ENCODE measurements at regions not wholly inside any gene's neighbourhood (a gene's known extent, or its start where the extent isn't known, plus 50 kb on each side); places are given as distances from the start of the nearest gene placed in this dataset.
A peak's percentile ranks its signal among the peaks of the same experiment; 100 is the strongest.

GRCh38 chr2:11953258-11953657 lies 206.8 kb downstream of the LPIN1 start:
- no peak for FAIRE-seq
- Histone ChIP-seq H3K4me1 (ENCODE audit: control insufficient read depth in 3 of 3, insufficient read depth in 2 of 3, low read depth in 1 of 3, low read length in 2 of 3) (no peaks in the 10 kb centered on the region), H3K27ac (ENCODE audit: low read depth in 1 of 3, low read length in 2 of 3) (no peak overlapping the region), H3K4me3 (ENCODE audit: low read depth in 1 of 3, low read length in 3 of 3) (no peak overlapping the region), H3K27me3 (ENCODE audit: control insufficient read depth in 3 of 3, insufficient read depth in 3 of 3, low read length in 3 of 3) (peaks cover 0 to 4% (median 0%) of the 10 kb centered on the region in 3 donors), H3K36me3 (ENCODE audit: control insufficient read depth in 3 of 3, insufficient read depth in 2 of 3, low read depth in 1 of 3, low read length in 3 of 3) (no peaks in the 10 kb centered on the region), H3K9me3 (ENCODE audit: control insufficient read depth in 2 of 2, insufficient read depth in 1 of 2, low read depth in 1 of 2, low read length in 1 of 2) (no peaks in the 10 kb centered on the region)
- WGBS, 3 donors: 78 to 86% (median 83%) methylated on average over 3 of the region's 3 CpGs
- no peak for DNase-seq

GRCh38 chr2:11955314-11955713 lies 208.9 kb downstream of the LPIN1 start:
- no peaks in the 10 kb centered on the region for H3K36me3 ChIP-seq (ENCODE audit: control insufficient read depth in 3 of 3, insufficient read depth in 2 of 3, low read depth in 1 of 3, low read length in 3 of 3)
- no peaks in the 10 kb centered on the region for H3K9me3 ChIP-seq (ENCODE audit: control insufficient read depth in 2 of 2, insufficient read depth in 1 of 2, low read depth in 1 of 2, low read length in 1 of 2)
- DNase-seq: no peak
- no peak overlapping the region for H3K27ac ChIP-seq (ENCODE audit: low read depth in 1 of 3, low read length in 2 of 3)
- FAIRE-seq: no peak
- no peaks in the 10 kb centered on the region for H3K4me1 ChIP-seq (ENCODE audit: control insufficient read depth in 3 of 3, insufficient read depth in 2 of 3, low read depth in 1 of 3, low read length in 2 of 3)
- H3K27me3 ChIP-seq (ENCODE audit: control insufficient read depth in 3 of 3, insufficient read depth in 3 of 3, low read length in 3 of 3): peaks cover 0 to 4% (median 0%) of the 10 kb centered on the region in 3 donors
- WGBS, 3 donors: 72 to 75% (median 74%) methylated on average over 2 of the region's 2 CpGs
- no peak overlapping the region for H3K4me3 ChIP-seq (ENCODE audit: low read depth in 1 of 3, low read length in 3 of 3)

DNA sequence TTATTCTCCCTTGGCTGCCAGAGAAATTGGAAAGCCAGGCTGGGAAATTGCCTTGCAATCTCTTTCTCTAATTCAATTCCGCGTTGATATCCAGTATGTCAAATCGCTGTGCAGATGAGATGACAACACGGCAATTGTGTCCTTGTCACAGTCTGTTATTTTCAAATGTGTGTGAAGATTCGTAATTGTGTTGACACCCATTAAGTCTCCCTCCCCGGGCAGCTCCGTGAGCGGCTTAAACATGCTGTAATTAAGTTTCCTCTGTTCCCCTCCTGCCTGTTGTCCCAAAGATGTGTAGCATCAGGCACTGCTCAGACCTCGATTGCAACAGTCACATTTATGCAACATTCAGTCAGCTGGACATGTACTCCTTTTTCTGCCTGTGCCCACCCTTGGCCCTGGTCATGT lies 209.5 kb downstream of the LPIN1 start:
- no peak for FAIRE-seq
- Histone ChIP-seq H3K4me3 (ENCODE audit: low read depth in 1 of 3, low read length in 3 of 3) (no peak overlapping the region), H3K36me3 (ENCODE audit: control insufficient read depth in 3 of 3, insufficient read depth in 2 of 3, low read depth in 1 of 3, low read length in 3 of 3) (no peaks in the 10 kb centered on the region), H3K27me3 (ENCODE audit: control insufficient read depth in 3 of 3, insufficient read depth in 3 of 3, low read length in 3 of 3) (peaks cover 0 to 4% (median 0%) of the 10 kb centered on the region in 3 donors), H3K27ac (ENCODE audit: low read depth in 1 of 3, low read length in 2 of 3) (no peak overlapping the region), H3K4me1 (ENCODE audit: control insufficient read depth in 3 of 3, insufficient read depth in 2 of 3, low read depth in 1 of 3, low read length in 2 of 3) (no peaks in the 10 kb centered on the region), H3K9me3 (ENCODE audit: control insufficient read depth in 2 of 2, insufficient read depth in 1 of 2, low read depth in 1 of 2, low read length in 1 of 2) (no peaks in the 10 kb centered on the region)
- DNase-seq: no peak
- 78 to 80% (median 80%) methylated on average over 9 of the region's 9 CpGs for WGBS, 3 donors

DNA sequence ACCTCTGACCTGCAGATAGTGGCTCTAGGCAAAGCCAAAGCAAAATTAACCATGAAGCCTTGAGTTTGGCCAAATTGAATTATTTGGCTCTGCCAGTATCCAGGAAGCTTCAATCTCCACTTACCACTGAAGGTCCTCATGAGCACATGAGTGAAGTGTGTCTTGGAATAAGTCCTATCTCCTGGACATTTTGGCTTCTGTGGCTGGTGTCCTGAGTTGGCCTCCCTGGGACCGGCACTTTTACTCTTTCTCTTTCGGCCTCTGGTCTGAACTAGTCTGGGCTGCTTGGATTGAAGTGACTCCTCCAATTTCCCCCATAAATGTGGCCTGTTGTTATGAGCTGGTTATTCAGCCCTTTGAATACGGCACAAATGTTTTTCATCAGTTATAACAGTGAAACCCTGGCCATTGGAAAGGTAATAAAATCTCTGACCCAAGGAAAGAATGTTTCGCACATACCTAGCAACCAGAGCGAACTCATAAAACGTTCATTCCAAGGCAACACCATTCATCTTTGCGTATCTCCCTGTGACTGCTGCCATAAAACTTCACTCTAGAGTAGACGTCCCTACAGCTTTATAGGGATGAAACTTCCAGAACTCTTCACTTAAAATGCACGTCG lies 216.4 kb downstream of the LPIN1 start:
- H3K4me3 ChIP-seq (ENCODE audit: low read depth in 1 of 3, low read length in 3 of 3): no peak overlapping the region
- no peaks in the 10 kb centered on the region for H3K36me3 ChIP-seq (ENCODE audit: control insufficient read depth in 3 of 3, insufficient read depth in 2 of 3, low read depth in 1 of 3, low read length in 3 of 3)
- FAIRE-seq (no peak), DNase-seq (no peak)
- WGBS, 3 donors: 37 to 71% (median 56%) methylated on average over 10 of the region's 10 CpGs
- H3K27ac ChIP-seq (ENCODE audit: low read depth in 1 of 3, low read length in 2 of 3): no peak overlapping the region
- H3K27me3 ChIP-seq (ENCODE audit: control insufficient read depth in 3 of 3, insufficient read depth in 3 of 3, low read length in 3 of 3): no peaks in the 10 kb centered on the region
- H3K4me1 ChIP-seq (ENCODE audit: control insufficient read depth in 3 of 3, insufficient read depth in 2 of 3, low read depth in 1 of 3, low read length in 2 of 3): no peaks in the 10 kb centered on the region
- no peaks in the 10 kb centered on the region for H3K9me3 ChIP-seq (ENCODE audit: control insufficient read depth in 2 of 2, insufficient read depth in 1 of 2, low read depth in 1 of 2, low read length in 1 of 2)

DNA sequence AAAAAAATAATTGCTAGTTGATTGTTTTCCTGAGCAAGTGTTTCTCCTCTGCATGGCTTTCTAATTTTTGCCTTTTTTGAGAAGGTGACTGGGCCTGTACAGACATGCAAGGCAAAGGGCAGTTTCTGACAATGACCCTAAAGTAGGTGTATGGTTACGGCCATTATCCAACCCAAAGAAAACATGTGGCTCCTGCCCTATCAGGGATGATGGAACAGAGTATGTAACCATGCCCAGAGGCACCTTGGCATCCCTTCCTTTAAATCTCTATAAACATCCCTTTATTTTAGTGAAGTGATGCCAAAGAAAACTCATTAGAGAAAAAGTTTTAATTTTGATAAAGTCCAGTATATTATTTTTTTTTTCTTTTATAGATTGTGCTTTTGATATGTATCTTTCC lies 217.5 kb downstream of the LPIN1 start:
- no peak for FAIRE-seq

GRCh38 chr2:11967946-11968465 lies 221.6 kb downstream of the LPIN1 start:
- Histone ChIP-seq H3K9me3 (ENCODE audit: control insufficient read depth in 2 of 2, insufficient read depth in 1 of 2, low read depth in 1 of 2, low read length in 1 of 2) (no peaks in the 10 kb centered on the region), H3K4me3 (ENCODE audit: low read depth in 1 of 3, low read length in 3 of 3) (no peak overlapping the region), H3K27me3 (ENCODE audit: control insufficient read depth in 3 of 3, insufficient read depth in 3 of 3, low read length in 3 of 3) (no peaks in the 10 kb centered on the region), H3K27ac (ENCODE audit: low read depth in 1 of 3, low read length in 2 of 3) (no peak overlapping the region), H3K36me3 (ENCODE audit: control insufficient read depth in 3 of 3, insufficient read depth in 2 of 3, low read depth in 1 of 3, low read length in 3 of 3) (no peaks in the 10 kb centered on the region), H3K4me1 (ENCODE audit: control insufficient read depth in 3 of 3, insufficient read depth in 2 of 3, low read depth in 1 of 3, low read length in 2 of 3) (no peaks in the 10 kb centered on the region)
- FAIRE-seq: no peak
- DNase-seq: no peak
- 19 to 33% (median 29%) methylated on average over 7 of the region's 7 CpGs for WGBS, 3 donors

More for the DNA sequence above, 217.5 kb downstream of the LPIN1 start:
- no peak overlapping the region for H3K4me3 ChIP-seq (ENCODE audit: low read depth in 1 of 3, low read length in 3 of 3)
- H3K36me3 ChIP-seq (ENCODE audit: control insufficient read depth in 3 of 3, insufficient read depth in 2 of 3, low read depth in 1 of 3, low read length in 3 of 3): no peaks in the 10 kb centered on the region
- H3K4me1 ChIP-seq (ENCODE audit: control insufficient read depth in 3 of 3, insufficient read depth in 2 of 3, low read depth in 1 of 3, low read length in 2 of 3): no peaks in the 10 kb centered on the region
- no peaks in the 10 kb centered on the region for H3K27me3 ChIP-seq (ENCODE audit: control insufficient read depth in 3 of 3, insufficient read depth in 3 of 3, low read length in 3 of 3)
- H3K27ac ChIP-seq (ENCODE audit: low read depth in 1 of 3, low read length in 2 of 3): no peak overlapping the region
- WGBS, 3 donors: 93 to 100% (median 95%) methylated on average over 1 of the region's 1 CpG
- no peak for DNase-seq
- no peaks in the 10 kb centered on the region for H3K9me3 ChIP-seq (ENCODE audit: control insufficient read depth in 2 of 2, insufficient read depth in 1 of 2, low read depth in 1 of 2, low read length in 1 of 2)

DNA sequence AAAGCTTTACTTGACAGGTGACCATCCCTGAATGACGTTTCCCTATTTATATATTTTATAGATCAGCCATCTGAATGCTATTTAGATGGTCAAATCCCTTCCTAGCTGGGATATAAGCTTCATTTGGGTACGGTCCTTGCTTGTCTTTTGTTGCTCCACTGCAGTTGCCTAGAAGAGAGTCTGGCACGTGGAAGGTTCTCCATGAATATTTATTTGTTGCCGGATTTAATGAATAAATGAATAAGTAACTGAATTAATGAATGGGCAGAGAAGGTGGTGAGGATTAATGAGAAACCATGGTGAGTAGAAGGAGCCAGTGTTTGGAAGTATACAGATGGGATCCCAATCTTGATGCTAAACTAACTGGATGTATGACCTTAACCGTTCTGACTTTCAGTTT lies 222.1 kb downstream of the LPIN1 start:
- no peaks in the 10 kb centered on the region for H3K4me1 ChIP-seq (ENCODE audit: control insufficient read depth in 3 of 3, insufficient read depth in 2 of 3, low read depth in 1 of 3, low read length in 2 of 3)
- no peak for DNase-seq
- no peaks in the 10 kb centered on the region for H3K27me3 ChIP-seq (ENCODE audit: control insufficient read depth in 3 of 3, insufficient read depth in 3 of 3, low read length in 3 of 3)
- WGBS, 3 donors: 69 to 83% (median 76%) methylated on average over 5 of the region's 5 CpGs
- no peaks in the 10 kb centered on the region for H3K9me3 ChIP-seq (ENCODE audit: control insufficient read depth in 2 of 2, insufficient read depth in 1 of 2, low read depth in 1 of 2, low read length in 1 of 2)
- FAIRE-seq: no peak
- no peak overlapping the region for H3K4me3 ChIP-seq (ENCODE audit: low read depth in 1 of 3, low read length in 3 of 3)
- no peaks in the 10 kb centered on the region for H3K36me3 ChIP-seq (ENCODE audit: control insufficient read depth in 3 of 3, insufficient read depth in 2 of 3, low read depth in 1 of 3, low read length in 3 of 3)
- no peak overlapping the region for H3K27ac ChIP-seq (ENCODE audit: low read depth in 1 of 3, low read length in 2 of 3)

DNA sequence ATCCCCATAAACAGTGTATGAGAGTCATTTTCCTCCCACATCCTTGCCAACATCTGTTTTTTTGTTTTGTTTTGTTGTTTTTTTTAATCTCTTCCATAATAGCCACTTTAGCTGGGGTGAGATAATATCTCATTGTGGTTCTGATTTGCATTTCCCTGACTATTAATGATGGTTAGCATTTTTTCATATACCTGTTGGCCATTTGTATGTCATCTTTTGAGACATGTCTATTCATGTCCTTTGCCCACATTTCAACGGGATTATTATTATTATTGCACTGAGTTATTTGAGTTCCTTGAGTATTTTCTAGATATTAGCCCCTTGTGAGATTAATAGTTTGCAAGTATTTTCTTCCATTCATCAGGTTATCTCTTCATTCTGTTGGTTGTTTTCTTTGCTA lies 223.3 kb downstream of the LPIN1 start:
- FAIRE-seq: no peak
- 76 to 93% (median 89%) methylated on average over 1 of the region's 1 CpG for WGBS, 3 donors
- H3K27me3 ChIP-seq (ENCODE audit: control insufficient read depth in 3 of 3, insufficient read depth in 3 of 3, low read length in 3 of 3): no peaks in the 10 kb centered on the region
- H3K4me1 ChIP-seq (ENCODE audit: control insufficient read depth in 3 of 3, insufficient read depth in 2 of 3, low read depth in 1 of 3, low read length in 2 of 3): no peaks in the 10 kb centered on the region
- DNase-seq: no peak
- peaks cover 0 to 4% of the 10 kb centered on the region in 2 donors for H3K9me3 ChIP-seq (ENCODE audit: control insufficient read depth in 2 of 2, insufficient read depth in 1 of 2, low read depth in 1 of 2, low read length in 1 of 2)
- no peaks in the 10 kb centered on the region for H3K36me3 ChIP-seq (ENCODE audit: control insufficient read depth in 3 of 3, insufficient read depth in 2 of 3, low read depth in 1 of 3, low read length in 3 of 3)
- H3K27ac ChIP-seq (ENCODE audit: low read depth in 1 of 3, low read length in 2 of 3): no peak overlapping the region
- H3K4me3 ChIP-seq (ENCODE audit: low read depth in 1 of 3, low read length in 3 of 3): no peak overlapping the region

DNA sequence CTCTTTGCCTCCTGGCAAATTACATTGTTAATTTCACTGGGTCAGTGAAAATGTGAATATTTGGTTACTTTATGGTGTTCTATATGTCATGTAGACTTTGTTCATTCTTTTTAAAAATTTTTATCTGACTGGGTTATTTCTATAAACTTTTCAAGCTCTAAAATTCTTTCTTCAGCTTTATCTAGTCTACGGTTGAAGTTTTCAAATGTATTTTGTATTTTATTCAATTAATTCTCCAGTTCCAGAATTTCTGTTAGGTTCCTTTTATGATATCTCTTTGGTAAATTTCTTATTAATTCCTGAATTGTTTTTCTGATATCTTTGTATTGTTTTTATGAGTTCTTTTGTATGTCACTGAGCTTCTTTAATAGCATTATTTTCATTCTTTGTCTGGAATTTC lies 228.1 kb downstream of the LPIN1 start:
- FAIRE-seq (peak; percentile 30), DNase-seq (no peak)
- Histone ChIP-seq H3K27me3 (ENCODE audit: control insufficient read depth in 3 of 3, insufficient read depth in 3 of 3, low read length in 3 of 3) (no peaks in the 10 kb centered on the region), H3K9me3 (ENCODE audit: control insufficient read depth in 2 of 2, insufficient read depth in 1 of 2, low read depth in 1 of 2, low read length in 1 of 2) (peaks cover 0 to 11% of the 10 kb centered on the region in 2 donors), H3K36me3 (ENCODE audit: control insufficient read depth in 3 of 3, insufficient read depth in 2 of 3, low read depth in 1 of 3, low read length in 3 of 3) (no peaks in the 10 kb centered on the region), H3K4me3 (ENCODE audit: low read depth in 1 of 3, low read length in 3 of 3) (no peak overlapping the region), H3K4me1 (ENCODE audit: control insufficient read depth in 3 of 3, insufficient read depth in 2 of 3, low read depth in 1 of 3, low read length in 2 of 3) (no peaks in the 10 kb centered on the region), H3K27ac (ENCODE audit: low read depth in 1 of 3, low read length in 2 of 3) (no peak overlapping the region)
- 55 to 100% (median 98%) methylated on average over 1 of the region's 1 CpG for WGBS, 3 donors
